H9 (cell line): ENCODE measurements at regions not wholly inside any gene's neighbourhood (a gene's known extent, or its start where the extent isn't known, plus 50 kb on each side); places are given as distances from the start of the nearest gene placed in this dataset.

ENCODE experiments used
- DNase-seq: peaks from one replicate; pipeline ENCODE4 v3.0.0-alpha.2; 2017
- H2AFZ ChIP-seq: one replicate; pipeline ENCODE4 v1.6.1; 2013; ENCODE audit warnings: mild to moderate bottlenecking, low read length, control low read depth, moderate library complexity
- H2AK5ac ChIP-seq: 2 replicates; pipeline ENCODE4 v1.6.1; 2013; ENCODE audit warnings: low read length, control low read depth, mixed read lengths; ENCODE audit not compliant: insufficient read length
- H2BK120ac ChIP-seq: one replicate; pipeline ENCODE4 v1.6.1; 2013; ENCODE audit warnings: low read depth, mild to moderate bottlenecking, low read length, control low read depth, inconsistent platforms; ENCODE audit not compliant: poor library complexity, severe bottlenecking
- H2BK12ac ChIP-seq: 2 replicates; pipeline ENCODE4 v1.6.1; 2013; ENCODE audit warnings: low read length, control low read depth, mixed read lengths, low read depth; ENCODE audit not compliant: insufficient read length
- H2BK15ac ChIP-seq: 2 replicates; pipeline ENCODE4 v1.6.1; 2013; ENCODE audit warnings: low read depth, low read length, control low read depth
- H2BK20ac ChIP-seq: one replicate; pipeline ENCODE4 v1.6.1; 2013; ENCODE audit warnings: low read depth, mild to moderate bottlenecking, low read length, control low read depth, inconsistent platforms; ENCODE audit not compliant: poor library complexity, severe bottlenecking
- H2BK5ac ChIP-seq: 2 replicates; pipeline ENCODE4 v1.6.1; 2013; ENCODE audit warnings: low read length, control low read depth, mixed read lengths; ENCODE audit not compliant: insufficient read length
- H3K14ac ChIP-seq: 2 replicates; pipeline ENCODE4 v1.6.1; 2013; ENCODE audit warnings: low read length, control low read depth; ENCODE audit not compliant: insufficient read depth
- H3K18ac ChIP-seq: 2 replicates; pipeline ENCODE4 v1.6.1; 2013; ENCODE audit warnings: low read depth, mild to moderate bottlenecking, mixed read lengths, low read length, control low read depth; ENCODE audit not compliant: insufficient read length
- H3K23ac ChIP-seq: 2 replicates; pipeline ENCODE4 v1.6.1; 2013; ENCODE audit warnings: low read length, control low read depth, mixed read lengths, low read depth; ENCODE audit not compliant: insufficient read length
- H3K23me2 ChIP-seq: 2 replicates; pipeline ENCODE4 v1.6.1; 2013; ENCODE audit warnings: low read depth, mild to moderate bottlenecking, mixed read lengths, low read length, control low read depth; ENCODE audit not compliant: insufficient read length, poor library complexity, severe bottlenecking
- H3K27ac ChIP-seq: 2 replicates; pipeline ENCODE4 v1.5.1; 2013; ENCODE audit warnings: low read length, control low read depth, mixed read lengths, low read depth; ENCODE audit not compliant: insufficient read length
- H3K27me3 ChIP-seq: 2 replicates; pipeline ENCODE4 v1.6.1; 2013; ENCODE audit warnings: low read length, control low read depth, inconsistent platforms; ENCODE audit not compliant: insufficient read depth
- H3K4ac ChIP-seq: 2 replicates; pipeline ENCODE4 v1.6.1; 2013; ENCODE audit warnings: low read depth, mild to moderate bottlenecking, control low read depth, inconsistent platforms, low read length, moderate library complexity
- H3K4me1 ChIP-seq: 2 replicates; pipeline ENCODE4 v1.6.1; 2013; ENCODE audit warnings: low read length, control low read depth, inconsistent platforms; ENCODE audit not compliant: insufficient read depth
- H3K4me2 ChIP-seq: 2 replicates; pipeline ENCODE4 v1.6.1; 2013; ENCODE audit warnings: low read length, control low read depth, mixed read lengths; ENCODE audit not compliant: insufficient read length, insufficient read depth
- H3K56ac ChIP-seq: 2 replicates; pipeline ENCODE4 v1.6.1; 2013; ENCODE audit warnings: low read depth, mild to moderate bottlenecking, mixed read lengths, low read length, control low read depth; ENCODE audit not compliant: insufficient read length
- H3K79me1 ChIP-seq: 2 replicates; pipeline ENCODE4 v1.6.1; 2013; ENCODE audit warnings: low read depth, mild to moderate bottlenecking, moderate library complexity, low read length, control low read depth, inconsistent platforms; ENCODE audit not compliant: insufficient read depth, poor library complexity, severe bottlenecking
- H3K79me2 ChIP-seq: 2 replicates; pipeline ENCODE4 v1.6.1; 2013; ENCODE audit warnings: low read length, control low read depth, inconsistent platforms; ENCODE audit not compliant: insufficient read depth
- H3K9ac ChIP-seq: 2 replicates; pipeline ENCODE4 v1.6.1; 2013; ENCODE audit warnings: low read length, control low read depth, mixed read lengths; ENCODE audit not compliant: insufficient read length; ENCODE audit errors: extremely low read depth
- H3K9me3 ChIP-seq: one replicate; pipeline ENCODE4 v1.6.1; 2013; ENCODE audit warnings: low read depth, low read length, inconsistent platforms; ENCODE audit not compliant: control insufficient read depth
- H3T11ph ChIP-seq: one replicate; pipeline ENCODE4 v1.6.1; 2013; ENCODE audit warnings: mild to moderate bottlenecking, low read length, control low read depth, inconsistent platforms
- H4K20me1 ChIP-seq: one replicate; pipeline ENCODE4 v1.6.1; 2013; ENCODE audit not compliant: control insufficient read depth, insufficient read length, insufficient read depth
- H4K5ac ChIP-seq: 2 replicates; pipeline ENCODE4 v1.6.1; 2013; ENCODE audit warnings: low read depth, mild to moderate bottlenecking, mixed read lengths, low read length, control low read depth; ENCODE audit not compliant: insufficient read length
- H4K8ac ChIP-seq: replicated peaks from 2 replicates; pipeline ENCODE4 v1.6.1; 2013; ENCODE audit warnings: low read length, control low read depth, mixed read lengths, low read depth; ENCODE audit not compliant: insufficient read length
- H4K91ac ChIP-seq: 2 replicates; pipeline ENCODE4 v1.6.1; 2013; ENCODE audit warnings: low read depth, mild to moderate bottlenecking, moderate library complexity, mixed read lengths, low read length, control low read depth; ENCODE audit not compliant: insufficient read length
- H3K27ac Mint-ChIP-seq, 3 experiments: 2 replicates in 2 of 3; 3 replicates in 1 of 3; pipeline ENCODE4 v1.8.0; 2020 to 2021; ENCODE audit warnings: mixed read lengths in 3 of 3, mild to moderate bottlenecking in 1 of 3, moderate library complexity in 1 of 3
- H3K27me3 Mint-ChIP-seq: 2 replicates; pipeline ENCODE4 v1.8.0; 2021; ENCODE audit warnings: low read depth, mild to moderate bottlenecking, moderate library complexity, mixed read lengths
- H3K36me3 Mint-ChIP-seq, 3 experiments: 2 replicates in 2 of 3; 3 replicates in 1 of 3; pipeline ENCODE4 v1.8.0; 2020 to 2021; ENCODE audit warnings: low read depth in 3 of 3, mixed read lengths in 3 of 3; ENCODE audit not compliant: insufficient read depth in 1 of 3
- H3K4me1 Mint-ChIP-seq, 2 experiments: 2 replicates each; pipeline ENCODE4 v1.8.0; 2020; ENCODE audit warnings: mixed read lengths in 2 of 2
- H3K4me3 Mint-ChIP-seq, 2 experiments: 2 replicates in 1 of 2; 3 replicates in 1 of 2; pipeline ENCODE4 v1.8.0; 2020 to 2021; ENCODE audit warnings: mild to moderate bottlenecking in 2 of 2, mixed read lengths in 2 of 2, moderate library complexity in 1 of 2
- H3K9me3 Mint-ChIP-seq, 2 experiments: 2 replicates in 1 of 2; 3 replicates in 1 of 2; pipeline ENCODE4 v1.8.0; 2020; ENCODE audit warnings: mild to moderate bottlenecking in 2 of 2, mixed read lengths in 2 of 2, moderate library complexity in 1 of 2
- CTCF ChIP-seq: fragments of 200-600 bp; sonication (generic); conservative IDR thresholded peaks from 3 replicates; pipeline ENCODE4 v1.8.0; 2021; ENCODE audit warnings: antibody characterized with exemption, mild to moderate bottlenecking
- WGBS: extraction: QIAGEN DNeasy Blood & Tissue Kit; methylation state at CpG from one replicate; pipeline ENCODE4 v1.1.7; 2013; ENCODE audit warnings: missing lambda C conversion rate, low lambda C conversion rate, mixed read lengths; ENCODE audit not compliant: insufficient read length; ENCODE audit errors: extremely low coverage; 5-methylcytosine and 5-hydroxymethylcytosine counted together

DNA sequence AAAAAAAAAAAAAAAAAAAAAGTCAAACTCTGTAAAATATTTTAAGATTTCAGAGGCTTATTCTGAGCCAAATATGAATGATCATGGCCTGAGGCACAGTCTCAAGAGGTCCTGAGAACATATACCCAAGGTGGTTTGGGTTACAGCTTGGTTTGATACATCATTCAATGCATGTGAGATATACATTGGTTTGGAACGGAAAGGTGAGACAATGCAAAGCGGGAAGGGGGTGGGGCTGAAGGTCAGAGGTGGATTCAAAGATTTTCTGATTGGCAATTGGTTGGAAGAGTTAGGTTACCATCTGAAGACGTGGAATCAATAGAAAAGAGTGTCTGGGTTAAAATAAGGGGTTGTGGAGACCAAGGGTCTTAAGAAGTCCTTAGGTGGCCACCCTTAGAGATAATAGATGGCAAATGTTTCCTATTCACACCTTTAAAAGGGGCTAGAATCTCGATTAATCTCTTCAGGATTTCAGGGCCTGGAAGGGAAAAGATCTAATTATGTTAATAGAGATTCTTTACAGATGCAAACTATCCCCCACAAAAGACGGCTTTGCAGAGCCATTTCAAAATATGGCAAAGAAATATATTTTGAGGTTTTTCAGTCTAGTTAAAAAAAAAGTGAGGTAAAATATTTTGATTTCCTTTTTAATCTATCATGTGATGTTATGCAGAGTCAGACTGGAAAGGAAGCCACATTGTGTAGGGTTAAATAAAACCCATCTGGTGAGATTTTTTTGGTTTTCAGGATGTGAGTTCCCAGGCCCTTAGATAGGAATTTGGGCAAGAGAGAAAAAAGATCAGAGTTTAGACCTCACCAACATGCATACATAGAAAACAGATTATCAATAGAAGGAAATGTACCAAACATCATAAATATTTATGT is 173.8 kb upstream of the CNOT2 start:
- TF ChIP-seq CTCF, result no peak
- DNase-seq, result no peak
- Histone ChIP-seq H4K8ac (no peak overlapping the region), H3K9ac (no peak overlapping the region), H3T11ph (no peak overlapping the region), H3K14ac (no peak overlapping the region), H2BK15ac (no peak overlapping the region), H3K23me2 (no peaks in the 10 kb centered on the region), H3K4me2 (no peak overlapping the region), H2BK12ac (no peak overlapping the region), H4K91ac (no peak overlapping the region), H3K27me3 (no peaks in the 10 kb centered on the region), H3K18ac (no peak overlapping the region), H2AFZ (no peak overlapping the region), H3K4ac (no peak overlapping the region), H4K5ac (no peak overlapping the region), H2BK120ac (no peak overlapping the region), H3K56ac (no peak overlapping the region), H2BK20ac (no peak overlapping the region), H3K4me1 (peaks cover 4% of the 10 kb centered on the region; the same call in 1 of the 2 replicates), H3K23ac (no peak overlapping the region), H3K9me3 (no peaks in the 10 kb centered on the region), H3K27ac (no peak overlapping the region), H3K79me1 (no peaks in the 10 kb centered on the region), H4K20me1 (no peaks in the 10 kb centered on the region), H2AK5ac (no peak overlapping the region), H3K79me2 (no peaks in the 10 kb centered on the region), H2BK5ac (no peak overlapping the region)
- H3K27me3 Mint-ChIP-seq, result no peaks in the 10 kb centered on the region
- no peak overlapping the region; a peak in 1 of 5 replicates for H3K4me3 Mint-ChIP-seq
- no peaks in the 10 kb centered on the region; a peak in 1 of 7 replicates for H3K36me3 Mint-ChIP-seq
- H3K9me3 Mint-ChIP-seq, result peaks cover 0 to 4% of the 10 kb centered on the region in 2 experiments; a peak in 1 of 5 replicates
- peaks cover 20 to 31% of the 10 kb centered on the region in 2 experiments for H3K4me1 Mint-ChIP-seq
- peak overlapping the region in 2 of 3 experiments; percentile 33 to 63; a peak in 5 of 7 replicates for H3K27ac Mint-ChIP-seq
- no CpG with 5 or more reads among the region's 5 CpGs for WGBS
